Prostate gland (tissue), 2 donors: ENCODE measurements at regions not wholly inside any gene's neighbourhood (a gene's known extent, or its start where the extent isn't known, plus 50 kb on each side); places are given as distances from the start of the nearest gene placed in this dataset.

Source experiments
- POLR2A ChIP-seq: fragments of 450-650 bp; IDR thresholded peaks from one replicate; pipeline ENCODE4 v1.6.1; 2016; ENCODE audit warnings: antibody characterized with exemption, mild to moderate bottlenecking
- POLR2AphosphoS5 ChIP-seq: sonication (generic); formaldehyde crosslinking; IDR thresholded peaks from one replicate; pipeline ENCODE4 v1.6.1; 2017; ENCODE audit warnings: antibody characterized with exemption
- TF ChIP-seq, protein P1 (sequence below), 4 experiments: fragments of 200-600 bp in 2 of 4; fragments of 450-650 bp in 2 of 4; sonication (generic) in 2 of 4; IDR thresholded peaks; 1 replicate in 3 of 4; 2 replicates in 1 of 4; pipeline ENCODE4 v1.5.1; 2016 to 2019; ENCODE audit warnings: antibody characterized with exemption in 4 of 4, mild to moderate bottlenecking in 2 of 4, moderate library complexity in 2 of 4

DNA sequence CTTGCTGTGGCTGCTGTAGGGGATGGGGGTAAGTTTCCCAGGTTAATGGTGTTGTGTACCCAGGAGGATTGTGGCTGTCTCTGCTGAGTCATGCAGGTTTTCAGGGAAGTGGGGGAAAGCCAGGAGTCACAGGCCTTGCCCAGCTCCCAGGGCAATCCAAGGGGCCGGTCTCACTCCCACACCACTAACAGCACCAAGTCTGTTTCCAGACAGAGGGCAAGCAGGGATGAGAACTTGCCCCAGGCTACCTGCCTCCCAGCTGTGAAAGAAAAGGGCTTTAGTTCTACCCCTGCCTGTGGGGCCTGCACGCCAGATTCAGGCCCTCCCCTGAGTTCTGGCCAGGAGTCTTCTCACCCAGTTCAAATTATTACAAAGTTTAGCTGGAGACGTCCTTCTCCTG is 579.8 kb upstream of the ST8SIA4 start:
- TF ChIP-seq, protein P1, sequence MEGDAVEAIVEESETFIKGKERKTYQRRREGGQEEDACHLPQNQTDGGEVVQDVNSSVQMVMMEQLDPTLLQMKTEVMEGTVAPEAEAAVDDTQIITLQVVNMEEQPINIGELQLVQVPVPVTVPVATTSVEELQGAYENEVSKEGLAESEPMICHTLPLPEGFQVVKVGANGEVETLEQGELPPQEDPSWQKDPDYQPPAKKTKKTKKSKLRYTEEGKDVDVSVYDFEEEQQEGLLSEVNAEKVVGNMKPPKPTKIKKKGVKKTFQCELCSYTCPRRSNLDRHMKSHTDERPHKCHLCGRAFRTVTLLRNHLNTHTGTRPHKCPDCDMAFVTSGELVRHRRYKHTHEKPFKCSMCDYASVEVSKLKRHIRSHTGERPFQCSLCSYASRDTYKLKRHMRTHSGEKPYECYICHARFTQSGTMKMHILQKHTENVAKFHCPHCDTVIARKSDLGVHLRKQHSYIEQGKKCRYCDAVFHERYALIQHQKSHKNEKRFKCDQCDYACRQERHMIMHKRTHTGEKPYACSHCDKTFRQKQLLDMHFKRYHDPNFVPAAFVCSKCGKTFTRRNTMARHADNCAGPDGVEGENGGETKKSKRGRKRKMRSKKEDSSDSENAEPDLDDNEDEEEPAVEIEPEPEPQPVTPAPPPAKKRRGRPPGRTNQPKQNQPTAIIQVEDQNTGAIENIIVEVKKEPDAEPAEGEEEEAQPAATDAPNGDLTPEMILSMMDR (IDR thresholded peaks at IDR 0.05), result no peak
- TF ChIP-seq POLR2A (no peak), POLR2AphosphoS5 (no peak)
